Lung (tissue), 11 donors: ENCODE measurements at regions not wholly inside any gene's neighbourhood (a gene's known extent, or its start where the extent isn't known, plus 50 kb on each side); places are given as distances from the start of the nearest gene placed in this dataset.
"Not testable (repeated sequence)": the region's sequence is repeated elsewhere in the genome, so short reads cannot be mapped to it uniquely, and the experiment has no call there.

Experiments used
- ATAC-seq: fragments of 200-7000 bp; cut with Tn5 transposase; one replicate; pipeline ENCODE4 v1.9.1; 2020; ENCODE audit warnings: moderate number of reproducible peaks; ENCODE audit not compliant: insufficient read depth, low FRiP score
- DNase-seq, 3 donors: peaks; one replicate each; pipeline ENCODE4 v3.0.0-alpha.2; 2013 to 2017
- H3K27ac ChIP-seq, 2 donors: one replicate each; pipeline ENCODE4 v1.5.1; 2013; ENCODE audit warnings: mild to moderate bottlenecking in 2 of 2, moderate library complexity in 2 of 2, control low read depth in 1 of 2, inconsistent platforms in 1 of 2, low read depth in 1 of 2, low read length in 1 of 2
- H3K27me3 ChIP-seq, 3 donors: one replicate each; pipeline ENCODE4 v1.5.1; 2013; ENCODE audit warnings: low read length in 2 of 3; ENCODE audit not compliant: control insufficient read depth in 3 of 3, insufficient read depth in 3 of 3
- H3K36me3 ChIP-seq, 4 donors: one replicate each; pipeline ENCODE4 v1.5.1; 2013; ENCODE audit warnings: low read length in 4 of 4, mild to moderate bottlenecking in 1 of 4, moderate library complexity in 1 of 4; ENCODE audit not compliant: control insufficient read depth in 4 of 4, insufficient read depth in 4 of 4
- H3K4me1 ChIP-seq, 5 donors: one replicate each; pipeline ENCODE4 v1.5.1; 2013; ENCODE audit warnings: low read length in 5 of 5, mild to moderate bottlenecking in 2 of 5, moderate library complexity in 1 of 5; ENCODE audit not compliant: control insufficient read depth in 5 of 5, insufficient read depth in 5 of 5
- H3K4me3 ChIP-seq: one replicate; pipeline ENCODE4 v1.5.1; 2013; ENCODE audit warnings: mild to moderate bottlenecking, control low read depth, moderate library complexity
- H3K9ac ChIP-seq, 2 donors: one replicate each; pipeline ENCODE4 v1.5.1; 2013; ENCODE audit warnings: low read length in 2 of 2, control low read depth in 1 of 2; ENCODE audit not compliant: insufficient read depth in 1 of 2
- H3K9me3 ChIP-seq, 4 donors: one replicate each; pipeline ENCODE4 v1.5.1; 2013; ENCODE audit warnings: low read length in 3 of 4, mild to moderate bottlenecking in 1 of 4, moderate library complexity in 1 of 4; ENCODE audit not compliant: control insufficient read depth in 4 of 4, insufficient read depth in 3 of 4
- CTCF ChIP-seq: IDR thresholded peaks from 2 replicates; pipeline ENCODE4 v1.5.1; 2012; ENCODE audit warnings: mild to moderate bottlenecking; ENCODE audit errors: control extremely low read depth, extremely low read depth
- WGBS, 2 donors: extraction: QIAGEN DNeasy Blood & Tissue Kit; methylation state at CpG; one replicate each; pipeline ENCODE4 v1.1.7; 2013; 5-methylcytosine and 5-hydroxymethylcytosine counted together
- donor health status: control.
- donor health status: control.
- donor health status: Bipolar disorder and iron deficiency.
- donor health status: healthy.
- donor health status: DM: yes; HTN: yes; CAD: no.

GRCh38 chr2:150060341-150060740 is 427.1 kb downstream of the RND3 start:
- Histone ChIP-seq H3K27ac (no peak overlapping the region), H3K27me3 (no peaks in the 10 kb centered on the region), H3K9me3 (no peaks in the 10 kb centered on the region), H3K4me3 (no peak overlapping the region), H3K36me3 (no peaks in the 10 kb centered on the region), H3K9ac (no peak overlapping the region), H3K4me1 (peaks cover 0 to 6% (median 0%) of the 10 kb centered on the region in 5 donors)
- WGBS, 2 donors, result 53 to 62% methylated on average over 1 of the region's 1 CpG
- no peak for TF ChIP-seq CTCF
- DNase-seq (peak in 2 of 3 donors; percentile 39 to 40), ATAC-seq (no peak)

DNA sequence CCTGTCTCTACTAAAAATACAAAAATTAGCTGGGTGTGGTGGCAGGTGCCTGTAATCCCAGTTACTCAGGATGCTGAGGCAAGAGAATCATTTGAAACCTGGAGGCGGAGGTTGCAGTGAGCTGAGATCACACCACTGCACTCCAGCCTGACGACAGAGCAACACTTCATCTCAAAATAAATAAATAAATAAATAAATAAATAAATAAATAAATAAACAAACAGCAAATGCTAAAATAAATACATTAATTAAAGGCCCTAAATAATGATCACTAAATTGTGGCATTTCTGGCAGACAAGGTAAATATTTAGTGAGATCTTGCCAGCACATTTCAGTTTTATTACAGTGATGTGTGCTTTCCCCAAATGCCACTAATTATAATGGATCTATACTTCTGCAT is 427.8 kb downstream of the RND3 start:
- H3K9me3 ChIP-seq, DNase-seq, H3K36me3 ChIP-seq, ATAC-seq, H3K27me3 ChIP-seq, H3K27ac ChIP-seq, H3K4me1 ChIP-seq, H3K4me3 ChIP-seq, H3K9ac ChIP-seq: not testable (repeated sequence)
- WGBS, 2 donors, result 88 to 92% methylated on average over 2 of the region's 2 CpGs

- Histone ChIP-seq H3K9ac (no peak overlapping the region), H3K4me1 (peaks cover 0 to 9% (median 0%) of the 10 kb centered on the region in 5 donors), H3K27me3 (no peaks in the 10 kb centered on the region), H3K4me3 (no peak overlapping the region), H3K9me3 (no peaks in the 10 kb centered on the region), H3K27ac (no peak overlapping the region), H3K36me3 (no peaks in the 10 kb centered on the region)
- no peak for ATAC-seq
- no peak for TF ChIP-seq CTCF
- 89 to 90% methylated on average over 3 of the region's 3 CpGs for WGBS, 2 donors
- no peak for DNase-seq
Observed at GRCh38 chr2:150052457-150052856, 435.0 kb downstream of the RND3 start.

GRCh38 chr2:150051004-150051403 is 436.5 kb downstream of the RND3 start:
- DNase-seq (no peak), ATAC-seq (no peak)
- peaks cover 0 to 12% (median 0%) of the 10 kb centered on the region in 5 donors for H3K4me1 ChIP-seq

More at GRCh38 chr2:150051004-150051403, 436.5 kb downstream of the RND3 start:
- no peak overlapping the region for H3K9ac ChIP-seq
- no peak overlapping the region for H3K27ac ChIP-seq
- no peaks in the 10 kb centered on the region for H3K9me3 ChIP-seq
- no peak for TF ChIP-seq CTCF
- no peaks in the 10 kb centered on the region for H3K27me3 ChIP-seq
- H3K36me3 ChIP-seq, result no peaks in the 10 kb centered on the region
- H3K4me3 ChIP-seq, result no peak overlapping the region
